Endothelial cell of umbilical vein (primary cell): ENCODE measurements at regions not wholly inside any gene's neighbourhood (a gene's known extent, or its start where the extent isn't known, plus 50 kb on each side); places are given as distances from the start of the nearest gene placed in this dataset.

Experiments
- BruUV-seq: library from RNA; stranded (reverse); fragments of 400-500 nt; replicated peaks from 2 replicates; lab custom pipeline; 2021; lab: Mats Ljungman, UMichigan
- CTCF ChIA-PET: fragments of 300-600, 350-600 bp; sonication (Branson Sonifier 250); formaldehyde crosslinking; loops from one replicate; lab custom pipeline; 2021; ENCODE audit warnings: antibody characterized with exemption, inconsistent platforms; lab: Charles Lee
- POLR2A ChIA-PET: fragments of 300-600, 350-600 bp; sonication (Branson Sonifier 250); formaldehyde crosslinking; loops from one replicate; lab custom pipeline; 2021; ENCODE audit warnings: antibody characterized with exemption, inconsistent platforms; lab: Charles Lee
- DNase-seq: peaks from one replicate; pipeline ENCODE4 v3.0.0-alpha.2; 2011; ENCODE audit warnings: low read depth, low spot score
- FAIRE-seq: peaks from 2 replicates; lab custom pipeline; 2011; peaks lifted over from hg19 to GRCh38; lab: Jason Lieb, UNC
- H2AFZ ChIP-seq: 2 replicates; pipeline ENCODE4 v1.6.0; 2012; ENCODE audit warnings: low read depth, low read length, control low read depth, inconsistent platforms
- H3K27ac ChIP-seq: 2 replicates; pipeline ENCODE4 v1.5.1; 2011; ENCODE audit warnings: low read depth, mild to moderate bottlenecking, control low read depth, low read length, moderate library complexity; ENCODE audit not compliant: insufficient read depth
- H3K27me3 ChIP-seq, 2 experiments: 2 replicates each; pipeline versions ENCODE4 v1.6.0 to v1.6.1; 2011; ENCODE audit warnings: low read length in 2 of 2, mixed read lengths in 1 of 2; ENCODE audit not compliant: control insufficient read depth in 2 of 2, insufficient read depth in 2 of 2
- H3K36me3 ChIP-seq, 2 experiments: 2 replicates in 1 of 2; 3 replicates in 1 of 2; pipeline ENCODE4 v1.5.1; 2011; ENCODE audit warnings: low read length in 2 of 2, mild to moderate bottlenecking in 1 of 2, moderate library complexity in 1 of 2; ENCODE audit not compliant: control insufficient read depth in 2 of 2, insufficient read depth in 2 of 2; ENCODE audit errors: extremely low read depth in 1 of 2
- H3K4me1 ChIP-seq: 3 replicates; pipeline ENCODE4 v1.5.1; 2011; ENCODE audit warnings: mild to moderate bottlenecking, low read length; ENCODE audit not compliant: control insufficient read depth, insufficient read depth; ENCODE audit errors: extremely low read depth
- H3K4me2 ChIP-seq: 2 replicates; pipeline ENCODE4 v1.6.1; 2011; ENCODE audit warnings: low read length, control low read depth, mixed read lengths; ENCODE audit not compliant: insufficient read depth
- H3K4me3 ChIP-seq, 3 experiments: fragments of 200-600 bp in 1 of 3; sonication (generic), shearing (Covaris generic) in 1 of 3; replicated peaks in 1 of 3; 2 replicates each; pipeline ENCODE4 v1.5.1; 2011 to 2016; ENCODE audit warnings: control low read depth in 3 of 3, low read length in 3 of 3, mild to moderate bottlenecking in 2 of 3, inconsistent platforms in 1 of 3, low read depth in 1 of 3, moderate library complexity in 1 of 3; ENCODE audit not compliant: insufficient read depth in 1 of 3
- H3K79me2 ChIP-seq: 2 replicates; pipeline ENCODE4 v1.6.0; 2012; ENCODE audit warnings: low read length, inconsistent platforms; ENCODE audit not compliant: control insufficient read depth, insufficient read depth
- H3K9ac ChIP-seq: replicated peaks from 2 replicates; pipeline ENCODE3; 2011; ENCODE audit warnings: low read length, control low read depth; ENCODE audit not compliant: insufficient read depth; ENCODE audit errors: extremely low read depth
- H3K9me1 ChIP-seq: replicated peaks from 3 replicates; pipeline ENCODE4 v1.6.0; 2011; ENCODE audit warnings: mild to moderate bottlenecking, low read length; ENCODE audit not compliant: control insufficient read depth, insufficient read depth; ENCODE audit errors: extremely low read depth
- H3K9me3 ChIP-seq: replicated peaks from 2 replicates; pipeline ENCODE4 v1.5.1; 2012; ENCODE audit warnings: low read length, inconsistent platforms; ENCODE audit not compliant: control insufficient read depth, insufficient read depth
- H4K20me1 ChIP-seq: replicated peaks from 2 replicates; pipeline ENCODE3; 2011; ENCODE audit warnings: mild to moderate bottlenecking, low read length; ENCODE audit not compliant: control insufficient read depth, insufficient read depth; ENCODE audit errors: extremely low read depth
- CTCF ChIP-seq, 2 donors: IDR thresholded peaks; 1 replicate in 1 of 2; 2 replicates in 1 of 2; pipeline ENCODE4 v1.5.1; 2011; ENCODE audit warnings: low read length in 2 of 2, mild to moderate bottlenecking in 2 of 2, moderate library complexity in 2 of 2, control low read depth in 1 of 2, inconsistent platforms in 1 of 2, low read depth in 1 of 2; ENCODE audit not compliant: insufficient read depth in 1 of 2; ENCODE audit errors: extremely low read depth in 1 of 2
- EZH2 ChIP-seq: IDR thresholded peaks from 2 replicates; pipeline ENCODE4 v1.6.1; 2012; ENCODE audit warnings: borderline replicate concordance, low read depth, mild to moderate bottlenecking, moderate library complexity, low read length, inconsistent platforms; ENCODE audit not compliant: severe bottlenecking
- FOS ChIP-seq: IDR thresholded peaks from 2 replicates; pipeline ENCODE4 v1.6.1; 2011; ENCODE audit warnings: mild to moderate bottlenecking, low read length, moderate library complexity, borderline replicate concordance; ENCODE audit not compliant: insufficient read depth
- GATA2 ChIP-seq: IDR thresholded peaks from 2 replicates; pipeline ENCODE4 v1.7.0; 2011; ENCODE audit warnings: low read depth, mild to moderate bottlenecking, moderate library complexity, mixed read lengths, low read length; ENCODE audit not compliant: insufficient read length, insufficient read depth
- JUN ChIP-seq: IDR thresholded peaks from 2 replicates; pipeline ENCODE4 v1.6.1; 2011; ENCODE audit warnings: borderline replicate concordance, low read depth; ENCODE audit not compliant: insufficient read length, insufficient read depth
- MAX ChIP-seq: IDR thresholded peaks from 2 replicates; pipeline ENCODE4 v1.6.1; 2011; ENCODE audit not compliant: insufficient read depth, insufficient read length
- MYC ChIP-seq: IDR thresholded peaks from one replicate; pipeline ENCODE4 v1.6.1; 2011; ENCODE audit warnings: mild to moderate bottlenecking, low read depth, low read length
- POLR2A ChIP-seq: IDR thresholded peaks from 2 replicates; pipeline ENCODE4 v1.6.1; 2012; ENCODE audit warnings: low read depth, mild to moderate bottlenecking, control low read depth, low read length
- POLR2AphosphoS5 ChIP-seq: IDR thresholded peaks from 2 replicates; pipeline ENCODE4 v1.6.1; 2012; ENCODE audit warnings: low read depth, mild to moderate bottlenecking, control low read depth, low read length, moderate library complexity; ENCODE audit not compliant: insufficient read depth
- dilution Hi-C: fragments of 300-500 bp; cut with MboI; formaldehyde crosslinking; loops from one replicate; pipeline ENCODE4 v1.15.0; 2019; ENCODE audit warnings: low sequenced_read_pairs; ENCODE audit not compliant: extremely low pct_ligation_motif_present
- intact Hi-C: fragments of 100-400 bp; cut with micrococcal nuclease; formaldehyde crosslinking; loops from one replicate; pipeline ENCODE4 v1.10.0; 2022

GRCh38 chr5:158351485-158352125, 492.7 kb upstream of the CLINT1 start:
- ChIA-PET CTCF (no interaction called here), POLR2A (no interaction called here)
- Histone ChIP-seq H3K27ac (no peak overlapping the region), H3K9ac (no peak overlapping the region), H3K4me3 (no peak overlapping the region), H3K4me2 (no peak overlapping the region), H2AFZ (no peak overlapping the region), H3K9me3 (no peaks in the 10 kb centered on the region), H3K79me2 (no peaks in the 10 kb centered on the region), H3K27me3 (peaks cover 0 to 2% of the 10 kb centered on the region in 2 experiments), H3K4me1 (no peaks in the 10 kb centered on the region), H3K36me3 (no peaks in the 10 kb centered on the region), H3K9me1 (no peaks in the 10 kb centered on the region), H4K20me1 (no peaks in the 10 kb centered on the region)
- TF ChIP-seq FOS: no peak
- no peak for TF ChIP-seq POLR2AphosphoS5
- no peak for TF ChIP-seq MAX
- no peak for TF ChIP-seq MYC
- no peak for TF ChIP-seq EZH2
- TF ChIP-seq GATA2: no peak
- no peak for TF ChIP-seq JUN
- TF ChIP-seq POLR2A: no peak
- no peak for TF ChIP-seq CTCF (IDR thresholded peaks at IDR 0.05; ENCODE audit: extremely low read depth in 1 of 2, insufficient read depth in 1 of 2, low read depth in 1 of 2, low read length in 2 of 2)
- FAIRE-seq (no peak), DNase-seq (no peak)
- BruUV-seq: no TSS peak
- dilution Hi-C loops (no loop called here), intact Hi-C loops (no loop called here)
